Fibroblast of pulmonary artery (primary cell): ENCODE measurements at regions not wholly inside any gene's neighbourhood (a gene's known extent, or its start where the extent isn't known, plus 50 kb on each side); places are given as distances from the start of the nearest gene placed in this dataset.
A peak's percentile ranks its signal among the peaks of the same experiment; 100 is the strongest.

Experiments used
- DNase-seq: peaks from one replicate; pipeline ENCODE4 v3.0.0-alpha.2; 2010; ENCODE audit warnings: low read depth
- H3K4me3 ChIP-seq: replicated peaks from 2 replicates; pipeline ENCODE4 v1.5.1; 2011; ENCODE audit warnings: low read depth, mild to moderate bottlenecking, control low read depth, low read length, moderate library complexity
- CTCF ChIP-seq: IDR thresholded peaks from 2 replicates; pipeline ENCODE4 v1.5.1; 2011; ENCODE audit warnings: mild to moderate bottlenecking, control low read depth, low read length, inconsistent platforms; ENCODE audit errors: missing control alignments

GRCh38 chr2:187825108-187825507, 270.9 kb upstream of the TFPI start:
- DNase-seq: no peak
- TF ChIP-seq CTCF: no peak
- H3K4me3 ChIP-seq: no peak overlapping the region

DNA sequence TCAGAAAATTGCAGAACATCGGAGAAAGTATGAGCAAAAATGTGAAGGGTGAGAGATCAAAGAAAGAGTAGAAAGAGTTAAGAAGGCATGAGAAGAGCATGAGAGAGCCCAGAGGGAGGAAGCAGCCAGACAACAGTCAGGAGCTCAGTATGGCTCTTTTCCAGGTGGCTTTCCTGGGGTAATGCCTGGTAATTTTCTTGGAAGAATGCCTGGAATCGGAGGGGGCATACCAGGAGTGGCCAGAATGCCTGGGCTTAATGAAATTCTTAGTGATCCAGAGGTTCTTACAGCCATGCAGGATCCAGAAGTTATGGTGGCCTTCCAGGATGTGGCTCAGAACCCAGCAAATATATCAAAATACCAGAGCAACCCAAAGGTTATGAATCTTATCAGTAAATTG, 271.8 kb upstream of the TFPI start:
- no peak overlapping the region for H3K4me3 ChIP-seq
- TF ChIP-seq CTCF: no peak
- DNase-seq: peak; percentile 18

GRCh38 chr2:187834787-187835186, 280.6 kb upstream of the TFPI start:
- no peak for DNase-seq
- H3K4me3 ChIP-seq: no peak overlapping the region
- TF ChIP-seq CTCF: no peak

DNA sequence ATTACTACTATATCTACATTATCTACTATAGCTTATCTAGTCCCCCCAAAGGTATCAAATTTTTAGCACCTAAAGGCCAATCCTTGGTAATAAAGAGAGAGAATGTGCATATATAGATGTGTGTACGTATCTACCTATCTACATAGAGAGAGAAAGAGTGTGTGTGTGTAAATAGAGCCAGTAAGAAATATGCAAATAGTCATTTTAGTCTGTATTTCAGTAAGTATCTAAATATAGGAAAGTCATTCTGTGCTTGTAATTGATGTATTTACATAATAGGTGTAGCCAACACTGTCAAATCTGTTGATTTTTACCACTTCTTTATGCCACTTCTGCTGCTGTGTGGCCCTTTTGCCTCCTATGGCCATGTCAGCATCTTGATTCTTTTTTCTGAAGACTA, 284.5 kb upstream of the TFPI start:
- no peak for DNase-seq
- H3K4me3 ChIP-seq: no peak overlapping the region

GRCh38 chr2:187842315-187842714, 288.1 kb upstream of the TFPI start:
- no peak for TF ChIP-seq CTCF
- DNase-seq: no peak
- no peak overlapping the region for H3K4me3 ChIP-seq

More for the DNA sequence above, 284.5 kb upstream of the TFPI start:
- TF ChIP-seq CTCF: no peak

DNA sequence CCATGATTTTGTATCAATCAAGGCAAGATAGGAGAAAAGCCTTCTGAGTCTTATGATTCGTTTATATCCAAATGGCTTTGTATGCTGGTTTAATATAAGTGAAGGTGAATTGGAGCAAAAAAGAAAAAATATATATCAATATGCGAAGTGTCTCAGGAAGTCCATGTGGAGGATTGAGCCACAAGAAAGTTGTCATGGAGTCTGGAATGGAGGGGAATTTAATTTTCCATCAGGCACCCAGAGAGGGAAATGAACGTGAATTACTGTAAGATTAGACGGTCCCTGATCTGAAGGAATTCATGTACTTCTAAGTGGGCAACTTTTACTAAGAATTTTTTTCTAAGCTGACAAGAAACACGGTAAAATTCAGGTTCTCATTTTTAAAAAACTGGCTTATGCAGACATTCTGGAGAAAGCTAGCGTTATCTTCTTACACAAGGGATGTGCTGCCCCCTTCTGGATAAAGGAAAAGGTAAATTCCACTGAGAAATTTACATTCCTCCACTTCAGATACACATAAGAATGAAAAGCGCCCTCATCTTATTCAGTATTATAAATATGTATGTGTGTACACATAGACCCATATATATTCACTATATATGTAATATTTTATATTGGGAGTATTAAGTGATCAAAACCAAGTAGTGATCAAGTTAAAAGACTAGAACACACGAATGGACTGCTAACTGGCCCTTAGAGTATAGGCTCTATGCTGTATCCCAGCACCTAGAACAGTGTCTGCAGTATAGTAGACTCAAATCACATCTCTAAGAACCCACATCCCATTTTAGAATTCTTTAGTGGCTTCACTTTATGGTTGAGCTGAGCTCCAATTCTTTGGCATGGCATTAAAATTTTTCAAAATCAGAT, 289.0 kb upstream of the TFPI start:
- peak; percentile 86 for DNase-seq
- H3K4me3 ChIP-seq: no peak overlapping the region
- peak; percentile 62 for TF ChIP-seq CTCF
